NT2/D1 (cell line): ENCODE measurements at regions not wholly inside any gene's neighbourhood (a gene's known extent, or its start where the extent isn't known, plus 50 kb on each side); places are given as distances from the start of the nearest gene placed in this dataset.

Experiments
- YY1 ChIP-seq: IDR thresholded peaks from 2 replicates; pipeline ENCODE4 v1.6.1; 2011; ENCODE audit not compliant: insufficient read length, insufficient read depth
- ZNF274 ChIP-seq: IDR thresholded peaks from 2 replicates; pipeline ENCODE4 v1.6.1; 2011; ENCODE audit warnings: mild to moderate bottlenecking, low read depth, low read length

DNA sequence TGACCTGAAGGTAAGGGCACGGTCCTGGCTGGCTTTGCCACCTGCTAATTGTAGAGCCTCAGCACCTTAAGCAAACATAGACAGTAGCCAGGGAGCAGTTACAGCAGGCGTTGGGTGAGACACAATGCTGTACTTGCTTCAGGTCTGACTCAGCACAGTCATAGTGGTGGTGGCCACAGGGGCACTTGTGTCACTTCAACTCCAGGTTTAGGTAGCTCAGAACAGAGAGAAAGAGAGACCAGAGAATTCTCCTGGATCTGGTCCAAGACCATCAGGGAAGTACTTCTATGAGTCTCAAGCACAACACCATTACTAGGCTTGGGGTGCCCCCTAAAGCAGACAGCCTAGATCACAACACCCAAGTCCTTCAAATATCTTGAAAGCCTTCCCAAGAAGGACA is 204.4 kb downstream of the OTOL1 start:
- no peak for TF ChIP-seq YY1
- TF ChIP-seq ZNF274, result no peak
